ENCODE measurements at regions not wholly inside any gene's neighbourhood (a gene's known extent, or its start where the extent isn't known, plus 50 kb on each side); places are given as distances from the start of the nearest gene placed in this dataset.

- Mint-ChIP-seq H3K9me3 (peaks cover 3% of the 10 kb centered on the region), H3K4me1 (ENCODE audit: low read depth) (peaks cover 4% of the 10 kb centered on the region), H3K4me3 (no peak overlapping the region), H3K27me3 (ENCODE audit: low read depth) (peaks cover 14% of the 10 kb centered on the region), H3K36me3 (ENCODE audit: insufficient read depth) (no peaks in the 10 kb centered on the region)
- ATAC-seq (no peak), DNase-seq (no peak)
These were observed 171.2 kb upstream of the NR5A2 start for GRCh38 chr1:199856216-199856780.

GRCh38 chr1:199857108-199857507 lies 170.4 kb upstream of the NR5A2 start:
- Mint-ChIP-seq H3K4me3 (no peak overlapping the region), H3K4me1 (ENCODE audit: low read depth) (peaks cover 4% of the 10 kb centered on the region), H3K9me3 (peaks cover 3% of the 10 kb centered on the region), H3K36me3 (ENCODE audit: insufficient read depth) (no peaks in the 10 kb centered on the region), H3K27me3 (ENCODE audit: low read depth) (peaks cover 12% of the 10 kb centered on the region)
- DNase-seq (no peak), ATAC-seq (no peak)

DNA sequence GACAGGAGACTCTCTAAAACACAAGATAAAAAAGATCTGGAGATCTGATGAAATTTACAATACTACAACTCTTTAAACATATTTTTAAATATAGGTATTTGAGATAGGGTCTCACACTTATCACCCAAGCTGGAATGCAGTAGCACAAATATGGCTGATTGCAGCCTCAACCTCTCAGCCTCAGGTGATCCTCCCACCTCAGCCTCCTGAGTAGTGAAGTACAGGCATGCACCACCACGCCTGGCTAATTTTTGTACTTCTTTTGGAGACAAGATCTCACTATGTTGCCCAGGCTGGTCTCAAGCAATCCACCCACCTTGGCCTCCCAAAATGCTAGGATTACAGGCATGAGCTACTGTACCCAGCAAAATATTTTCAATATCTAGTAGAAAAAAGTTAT lies 170.0 kb upstream of the NR5A2 start:
- H3K4me1 Mint-ChIP-seq (ENCODE audit: low read depth) = peaks cover 4% of the 10 kb centered on the region
- no peaks in the 10 kb centered on the region for H3K36me3 Mint-ChIP-seq (ENCODE audit: insufficient read depth)
- ATAC-seq = no peak
- no peak overlapping the region for H3K4me3 Mint-ChIP-seq
- DNase-seq = no peak
- peaks cover 3% of the 10 kb centered on the region for H3K9me3 Mint-ChIP-seq
- H3K27me3 Mint-ChIP-seq (ENCODE audit: low read depth) = peaks cover 12% of the 10 kb centered on the region

- no peak for ATAC-seq
- peaks cover 12% of the 10 kb centered on the region for H3K27me3 Mint-ChIP-seq (ENCODE audit: low read depth)
These were observed 169.3 kb upstream of the NR5A2 start for GRCh38 chr1:199858171-199858570.

GRCh38 chr1:199858856-199859255 lies 168.7 kb upstream of the NR5A2 start:
- H3K9me3 Mint-ChIP-seq = peaks cover 3% of the 10 kb centered on the region
- ATAC-seq = no peak
- H3K4me1 Mint-ChIP-seq (ENCODE audit: low read depth) = peaks cover 4% of the 10 kb centered on the region
- no peak for DNase-seq
- no peak overlapping the region for H3K4me3 Mint-ChIP-seq
- H3K27me3 Mint-ChIP-seq (ENCODE audit: low read depth) = peaks cover 12% of the 10 kb centered on the region
- no peaks in the 10 kb centered on the region for H3K36me3 Mint-ChIP-seq (ENCODE audit: insufficient read depth)

More at GRCh38 chr1:199858171-199858570, 169.3 kb upstream of the NR5A2 start:
- H3K36me3 Mint-ChIP-seq (ENCODE audit: insufficient read depth) = no peaks in the 10 kb centered on the region
- peaks cover 3% of the 10 kb centered on the region for H3K9me3 Mint-ChIP-seq
- no peak overlapping the region for H3K4me3 Mint-ChIP-seq
- no peak for DNase-seq
- H3K4me1 Mint-ChIP-seq (ENCODE audit: low read depth) = peaks cover 4% of the 10 kb centered on the region

- ATAC-seq (no peak), DNase-seq (no peak)
- Mint-ChIP-seq H3K4me1 (ENCODE audit: low read depth) (peaks cover 4% of the 10 kb centered on the region), H3K4me3 (no peak overlapping the region), H3K9me3 (peaks cover 3% of the 10 kb centered on the region), H3K27me3 (ENCODE audit: low read depth) (peaks cover 12% of the 10 kb centered on the region), H3K36me3 (ENCODE audit: insufficient read depth) (no peaks in the 10 kb centered on the region)
These were observed 168.0 kb upstream of the NR5A2 start for GRCh38 chr1:199859491-199859933.

- ATAC-seq = no peak
- H3K4me3 Mint-ChIP-seq = no peak overlapping the region
- H3K27me3 Mint-ChIP-seq (ENCODE audit: low read depth) = peaks cover 12% of the 10 kb centered on the region
- no peak for DNase-seq
- peaks cover 4% of the 10 kb centered on the region for H3K4me1 Mint-ChIP-seq (ENCODE audit: low read depth)
- H3K9me3 Mint-ChIP-seq = peaks cover 3% of the 10 kb centered on the region
- H3K36me3 Mint-ChIP-seq (ENCODE audit: insufficient read depth) = no peaks in the 10 kb centered on the region
These were observed 166.3 kb upstream of the NR5A2 start for GRCh38 chr1:199861020-199861795.

DNA sequence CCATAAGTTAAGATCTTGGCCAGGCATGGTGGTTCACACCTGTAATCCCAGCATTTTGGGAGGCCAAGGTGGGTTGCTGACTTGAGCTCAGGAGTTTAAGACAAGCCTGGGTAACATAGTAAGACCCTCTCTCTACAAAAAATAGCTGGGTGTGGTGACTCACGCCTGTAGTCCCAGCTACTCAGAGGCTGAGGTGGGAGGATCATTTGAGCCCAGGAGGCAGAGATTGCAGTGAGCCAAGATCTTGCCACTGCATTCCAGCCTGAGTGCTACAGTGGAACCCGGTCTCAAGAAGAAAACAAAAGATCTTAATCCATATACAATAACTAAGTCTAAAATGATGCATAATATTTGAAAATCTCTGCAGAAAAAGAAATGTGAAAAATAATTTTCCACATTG lies 165.5 kb upstream of the NR5A2 start:
- H3K36me3 Mint-ChIP-seq (ENCODE audit: insufficient read depth) = no peaks in the 10 kb centered on the region
- ATAC-seq (no peak), DNase-seq (no peak)
- H3K4me1 Mint-ChIP-seq (ENCODE audit: low read depth) = peaks cover 4% of the 10 kb centered on the region
- peaks cover 3% of the 10 kb centered on the region for H3K9me3 Mint-ChIP-seq
- H3K4me3 Mint-ChIP-seq = no peak overlapping the region
- H3K27me3 Mint-ChIP-seq (ENCODE audit: low read depth) = peaks cover 10% of the 10 kb centered on the region

GRCh38 chr1:199866210-199866617 lies 161.3 kb upstream of the NR5A2 start:
- no peak overlapping the region for H3K4me3 Mint-ChIP-seq
- no peak for DNase-seq
- H3K4me1 Mint-ChIP-seq (ENCODE audit: low read depth) = no peaks in the 10 kb centered on the region
- H3K9me3 Mint-ChIP-seq = no peaks in the 10 kb centered on the region
- no peaks in the 10 kb centered on the region for H3K36me3 Mint-ChIP-seq (ENCODE audit: insufficient read depth)
- H3K27me3 Mint-ChIP-seq (ENCODE audit: low read depth) = peaks cover 2% of the 10 kb centered on the region
- ATAC-seq = no peak

DNA sequence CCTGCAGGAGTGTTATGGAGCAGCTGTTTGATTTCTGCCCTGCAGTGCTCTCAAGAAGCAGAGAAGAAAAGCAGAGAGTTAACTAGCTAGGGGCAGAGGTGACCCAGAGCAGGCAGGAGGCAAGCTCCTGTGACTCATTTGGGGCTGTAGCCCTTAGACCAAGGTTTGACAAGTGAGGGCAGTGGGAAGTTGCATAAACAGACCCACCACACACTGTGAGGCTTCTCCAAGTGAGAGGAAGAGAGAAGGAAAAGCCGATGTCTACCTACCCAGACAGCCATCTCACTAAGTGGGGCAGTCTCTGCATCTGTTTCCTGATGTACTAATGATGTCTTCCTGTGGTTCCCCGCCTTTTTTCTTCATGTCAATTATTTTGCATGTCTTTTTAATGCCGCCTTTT lies 159.9 kb upstream of the NR5A2 start:
- no peak for ATAC-seq
- Mint-ChIP-seq H3K36me3 (ENCODE audit: insufficient read depth) (no peaks in the 10 kb centered on the region), H3K27me3 (ENCODE audit: low read depth) (no peaks in the 10 kb centered on the region), H3K9me3 (no peaks in the 10 kb centered on the region), H3K4me1 (ENCODE audit: low read depth) (no peaks in the 10 kb centered on the region), H3K4me3 (no peak overlapping the region)
- no peak for DNase-seq

GRCh38 chr1:199868777-199869176 lies 158.7 kb upstream of the NR5A2 start:
- H3K4me1 Mint-ChIP-seq (ENCODE audit: low read depth) = no peaks in the 10 kb centered on the region
- H3K27me3 Mint-ChIP-seq (ENCODE audit: low read depth) = peaks cover 4% of the 10 kb centered on the region
- H3K9me3 Mint-ChIP-seq = no peaks in the 10 kb centered on the region
- ATAC-seq = no peak
- H3K36me3 Mint-ChIP-seq (ENCODE audit: insufficient read depth) = no peaks in the 10 kb centered on the region
- H3K4me3 Mint-ChIP-seq = no peak overlapping the region
- DNase-seq = no peak

DNA sequence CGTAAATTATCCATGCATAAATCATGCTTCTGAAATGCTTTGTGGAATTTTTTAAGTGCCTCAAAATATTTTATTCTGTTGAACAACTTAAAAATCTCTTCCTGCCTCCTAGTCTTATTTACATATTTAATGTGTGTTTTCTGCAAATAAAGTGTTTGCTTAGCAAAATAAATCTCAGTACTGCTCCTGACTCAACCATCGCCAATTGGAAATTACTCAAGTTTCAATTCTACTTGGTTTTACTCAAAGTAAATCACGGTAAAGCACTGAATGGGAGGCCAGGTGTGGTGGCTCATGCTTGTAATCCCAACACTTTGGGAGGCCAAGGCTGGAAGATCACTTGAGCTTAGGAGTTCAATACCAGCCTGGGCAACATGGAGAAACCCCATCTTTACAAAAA lies 152.2 kb upstream of the NR5A2 start:
- peaks cover 4% of the 10 kb centered on the region for H3K27me3 Mint-ChIP-seq (ENCODE audit: low read depth)
- H3K4me3 Mint-ChIP-seq = no peak overlapping the region
- ATAC-seq (no peak), DNase-seq (no peak)
- no peaks in the 10 kb centered on the region for H3K36me3 Mint-ChIP-seq (ENCODE audit: insufficient read depth)
- H3K9me3 Mint-ChIP-seq = no peaks in the 10 kb centered on the region
- no peaks in the 10 kb centered on the region for H3K4me1 Mint-ChIP-seq (ENCODE audit: low read depth)

DNA sequence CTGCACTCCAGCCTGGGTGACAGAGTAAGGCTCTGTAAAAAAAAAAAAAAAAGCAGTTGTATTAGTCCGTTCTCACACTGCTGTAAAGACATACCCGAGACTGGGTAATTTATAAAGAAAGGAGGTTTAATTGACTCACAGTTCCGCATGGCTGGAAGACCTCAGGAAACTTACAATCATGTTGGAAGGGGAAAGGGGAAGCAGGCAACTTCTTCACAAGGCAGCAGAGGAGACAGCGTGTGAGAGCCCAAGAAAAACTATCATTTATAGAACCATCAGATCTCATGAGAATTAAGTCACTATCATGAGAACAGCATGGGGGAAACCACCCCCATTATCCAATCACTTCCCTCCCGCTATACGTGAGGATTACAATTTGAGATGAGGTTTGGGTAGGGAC lies 151.7 kb upstream of the NR5A2 start:
- H3K4me1 Mint-ChIP-seq (ENCODE audit: low read depth) = no peaks in the 10 kb centered on the region
- no peak for DNase-seq
- H3K4me3 Mint-ChIP-seq = no peak overlapping the region
- H3K27me3 Mint-ChIP-seq (ENCODE audit: low read depth) = peaks cover 4% of the 10 kb centered on the region
- H3K36me3 Mint-ChIP-seq (ENCODE audit: insufficient read depth) = no peaks in the 10 kb centered on the region
- no peaks in the 10 kb centered on the region for H3K9me3 Mint-ChIP-seq
- no peak for ATAC-seq

- no peaks in the 10 kb centered on the region for H3K36me3 Mint-ChIP-seq (ENCODE audit: insufficient read depth)
These were observed 149.8 kb upstream of the NR5A2 start for GRCh38 chr1:199877526-199878384.

More at GRCh38 chr1:199877526-199878384, 149.8 kb upstream of the NR5A2 start:
- Mint-ChIP-seq H3K9me3 (no peaks in the 10 kb centered on the region), H3K27me3 (ENCODE audit: low read depth) (peaks cover 4% of the 10 kb centered on the region), H3K4me1 (ENCODE audit: low read depth) (no peaks in the 10 kb centered on the region), H3K4me3 (no peak overlapping the region)
- DNase-seq = no peak
- ATAC-seq = no peak
